H1 (cell line): ENCODE measurements at regions not wholly inside any gene's neighbourhood (a gene's known extent, or its start where the extent isn't known, plus 50 kb on each side); places are given as distances from the start of the nearest gene placed in this dataset.

Source experiments
- CHD2 ChIP-seq: IDR thresholded peaks from 2 replicates; pipeline ENCODE4 v1.6.1; 2012; ENCODE audit warnings: low read length, improper control_type of control experiment
- GABPA ChIP-seq: IDR thresholded peaks from 2 replicates; pipeline ENCODE4 v1.6.1; 2011; ENCODE audit warnings: mild to moderate bottlenecking, low read length, moderate library complexity, borderline replicate concordance; ENCODE audit not compliant: insufficient read depth
- POLR2A ChIP-seq, 2 experiments: IDR thresholded peaks; 1 replicate in 1 of 2; 2 replicates in 1 of 2; pipeline ENCODE4 v1.6.1; 2011; ENCODE audit warnings: low read depth in 2 of 2, low read length in 2 of 2, mild to moderate bottlenecking in 2 of 2; ENCODE audit errors: control extremely low read depth in 1 of 2
- SRF ChIP-seq: IDR thresholded peaks from 2 replicates; pipeline ENCODE4 v1.6.1; 2011; ENCODE audit warnings: mild to moderate bottlenecking, low read depth, low read length, moderate library complexity
- YY1 ChIP-seq: IDR thresholded peaks from 2 replicates; pipeline ENCODE4 v1.6.1; 2011; ENCODE audit warnings: low read depth, mild to moderate bottlenecking, low read length
- TF ChIP-seq, protein P1 (sequence below): IDR thresholded peaks from 2 replicates; pipeline ENCODE4 v1.6.1; 2012; ENCODE audit warnings: inconsistent platforms
- TF ChIP-seq, protein P2 (sequence below), 3 experiments: IDR thresholded peaks; 1 replicate in 2 of 3; 2 replicates in 1 of 3; pipeline versions ENCODE4 v1.5.1 to v1.6.1; 2011; ENCODE audit warnings: low read length in 3 of 3, mild to moderate bottlenecking in 3 of 3, inconsistent platforms in 2 of 3, low read depth in 1 of 3, moderate library complexity in 1 of 3; ENCODE audit not compliant: insufficient read depth in 1 of 3; ENCODE audit errors: control extremely low read depth in 1 of 3

DNA sequence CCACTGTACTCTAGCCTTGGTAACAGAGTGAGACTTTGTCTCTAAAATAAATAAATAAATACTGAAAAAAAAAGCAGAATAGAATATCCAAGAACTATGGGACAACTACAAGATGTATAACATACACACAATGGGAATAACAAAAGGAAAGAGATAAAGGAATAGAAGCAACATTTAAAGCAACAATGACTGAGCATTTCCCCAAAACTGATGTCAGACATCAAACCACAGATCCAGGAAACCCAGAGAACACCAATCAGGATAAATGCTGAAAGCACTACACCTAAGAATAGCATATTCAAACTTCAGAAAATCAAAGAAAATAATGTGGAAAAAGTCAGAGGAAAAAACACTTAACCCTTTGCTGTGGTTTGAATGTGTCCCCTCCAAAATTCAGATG is 436.4 kb downstream of the ACTL7B start:
- TF ChIP-seq GABPA (no peak), CHD2 (no peak), YY1 (no peak), POLR2A (IDR thresholded peaks at IDR 0.05; ENCODE audit: control extremely low read depth in 1 of 2, low read depth in 2 of 2, low read length in 2 of 2) (no peak), SRF (no peak)
- TF ChIP-seq, protein P1, sequence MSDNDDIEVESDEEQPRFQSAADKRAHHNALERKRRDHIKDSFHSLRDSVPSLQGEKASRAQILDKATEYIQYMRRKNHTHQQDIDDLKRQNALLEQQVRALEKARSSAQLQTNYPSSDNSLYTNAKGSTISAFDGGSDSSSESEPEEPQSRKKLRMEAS = no peak
- TF ChIP-seq, protein P2, sequence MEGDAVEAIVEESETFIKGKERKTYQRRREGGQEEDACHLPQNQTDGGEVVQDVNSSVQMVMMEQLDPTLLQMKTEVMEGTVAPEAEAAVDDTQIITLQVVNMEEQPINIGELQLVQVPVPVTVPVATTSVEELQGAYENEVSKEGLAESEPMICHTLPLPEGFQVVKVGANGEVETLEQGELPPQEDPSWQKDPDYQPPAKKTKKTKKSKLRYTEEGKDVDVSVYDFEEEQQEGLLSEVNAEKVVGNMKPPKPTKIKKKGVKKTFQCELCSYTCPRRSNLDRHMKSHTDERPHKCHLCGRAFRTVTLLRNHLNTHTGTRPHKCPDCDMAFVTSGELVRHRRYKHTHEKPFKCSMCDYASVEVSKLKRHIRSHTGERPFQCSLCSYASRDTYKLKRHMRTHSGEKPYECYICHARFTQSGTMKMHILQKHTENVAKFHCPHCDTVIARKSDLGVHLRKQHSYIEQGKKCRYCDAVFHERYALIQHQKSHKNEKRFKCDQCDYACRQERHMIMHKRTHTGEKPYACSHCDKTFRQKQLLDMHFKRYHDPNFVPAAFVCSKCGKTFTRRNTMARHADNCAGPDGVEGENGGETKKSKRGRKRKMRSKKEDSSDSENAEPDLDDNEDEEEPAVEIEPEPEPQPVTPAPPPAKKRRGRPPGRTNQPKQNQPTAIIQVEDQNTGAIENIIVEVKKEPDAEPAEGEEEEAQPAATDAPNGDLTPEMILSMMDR (IDR thresholded peaks at IDR 0.05; ENCODE audit: control extremely low read depth in 1 of 3, insufficient read depth in 1 of 3, low read depth in 1 of 3, low read length in 3 of 3) = no peak
